C4-2B (cell line): ENCODE measurements at regions not wholly inside any gene's neighbourhood (a gene's known extent, or its start where the extent isn't known, plus 50 kb on each side); places are given as distances from the start of the nearest gene placed in this dataset.

Experiments used
- CTCF ChIP-seq: fragments of 450-650 bp; conservative IDR thresholded peaks from 2 replicates; pipeline ENCODE4 v1.5.1; 2017; ENCODE audit warnings: mild to moderate bottlenecking
- ZFX ChIP-seq: fragments of 450-650 bp; IDR thresholded peaks from 2 replicates; pipeline ENCODE4 v1.6.1; 2017

GRCh38 chr13:105925496-105925895, 610.0 kb downstream of the EFNB2 start:
- TF ChIP-seq CTCF (no peak), ZFX (no peak)
